Skin epidermis (tissue), 12 donors: ENCODE measurements at regions not wholly inside any gene's neighbourhood (a gene's known extent, or its start where the extent isn't known, plus 50 kb on each side); places are given as distances from the start of the nearest gene placed in this dataset.

Experiments used
- H3K27ac ChIP-seq, 21 experiments: fragments of 200-600 bp; sonication (generic) in 11 of 21; one replicate each; pipeline ENCODE4 v1.5.0; 2020; ENCODE audit warnings: mild to moderate bottlenecking in 3 of 21, inconsistent platforms in 2 of 21, moderate library complexity in 2 of 21
- H3K4me3 ChIP-seq, 7 experiments: fragments of 200-600 bp; sonication (generic) in 2 of 7; one replicate each; pipeline ENCODE4 v1.5.0; 2020; ENCODE audit warnings: inconsistent platforms in 2 of 7, mild to moderate bottlenecking in 2 of 7, moderate library complexity in 1 of 7

DNA sequence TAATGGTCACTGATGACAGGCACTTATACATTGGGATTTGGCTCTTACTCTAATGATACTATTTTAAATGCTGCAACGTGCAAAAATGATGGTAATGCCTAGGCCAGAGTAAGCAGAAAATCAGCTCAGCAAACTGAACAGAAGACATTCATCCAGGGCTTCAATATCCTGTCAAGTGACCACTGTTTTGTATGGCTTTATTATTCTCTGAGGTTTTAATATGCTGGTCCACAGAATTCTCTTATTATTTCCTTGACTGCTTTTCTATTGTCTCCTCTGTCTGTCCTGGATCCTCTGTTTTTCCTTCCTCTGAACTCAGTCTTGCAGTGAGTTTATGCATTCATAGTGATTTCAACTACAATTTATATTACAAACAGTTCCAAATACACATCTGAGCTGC is 90.8 kb upstream of the PMFBP1 start:
- Histone ChIP-seq H3K4me3 (no peak overlapping the region), H3K27ac (no peak overlapping the region)

DNA sequence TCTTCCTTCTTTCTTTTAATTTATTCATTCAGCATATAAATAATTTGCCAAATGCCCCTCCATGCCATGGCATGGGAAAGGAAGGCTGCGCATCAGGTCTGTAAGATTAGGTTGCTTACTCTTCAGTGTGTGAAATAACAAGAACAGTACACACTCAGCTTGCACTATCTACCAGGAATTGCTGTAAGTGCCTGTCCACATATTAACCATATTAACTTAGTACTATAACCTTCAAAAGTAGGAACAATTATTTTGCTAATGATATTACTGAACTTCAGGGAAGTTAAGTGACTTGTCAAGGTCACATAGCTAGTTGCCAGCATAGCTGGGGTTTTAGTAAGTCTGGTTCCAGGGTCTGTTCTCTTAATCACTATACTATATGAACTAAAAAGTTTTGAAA is 89.2 kb upstream of the PMFBP1 start:
- H3K4me3 ChIP-seq: no peak overlapping the region
- H3K27ac ChIP-seq: no peak overlapping the region

DNA sequence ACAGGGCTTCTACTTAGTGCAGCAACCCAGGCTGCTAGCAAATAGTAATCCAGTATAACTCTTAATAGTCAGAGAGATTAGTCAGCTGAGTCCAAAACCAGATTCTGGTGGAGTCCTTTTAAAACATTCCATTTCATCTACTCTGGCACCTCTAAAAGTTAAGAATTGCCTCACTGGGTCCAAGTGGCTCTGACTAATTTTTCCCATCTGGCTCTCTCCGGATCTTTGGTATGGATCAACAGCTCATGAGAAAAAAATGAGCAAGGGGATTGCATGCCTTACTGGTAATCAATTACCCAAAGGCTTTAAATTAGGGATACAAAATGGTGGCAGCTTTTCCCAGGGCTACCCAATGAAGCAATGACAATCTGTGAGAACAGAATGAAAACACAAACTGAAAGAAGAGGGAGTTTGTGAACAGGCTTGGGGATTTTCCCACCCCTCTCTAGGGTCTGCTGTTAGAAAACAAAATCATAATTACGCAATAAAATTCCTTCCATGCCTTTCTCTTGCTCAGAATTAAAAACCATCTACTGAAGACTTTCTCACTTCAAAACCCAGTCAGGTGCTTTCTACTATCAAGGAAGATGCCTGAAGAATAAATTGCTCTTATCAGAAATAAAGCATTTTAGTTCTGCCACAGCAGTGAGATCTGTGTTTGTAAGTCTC is 84.6 kb upstream of the PMFBP1 start:
- H3K4me3 ChIP-seq: no peak overlapping the region
- peak overlapping the region in 2 of 21 experiments; percentile 31 to 46 for H3K27ac ChIP-seq

DNA sequence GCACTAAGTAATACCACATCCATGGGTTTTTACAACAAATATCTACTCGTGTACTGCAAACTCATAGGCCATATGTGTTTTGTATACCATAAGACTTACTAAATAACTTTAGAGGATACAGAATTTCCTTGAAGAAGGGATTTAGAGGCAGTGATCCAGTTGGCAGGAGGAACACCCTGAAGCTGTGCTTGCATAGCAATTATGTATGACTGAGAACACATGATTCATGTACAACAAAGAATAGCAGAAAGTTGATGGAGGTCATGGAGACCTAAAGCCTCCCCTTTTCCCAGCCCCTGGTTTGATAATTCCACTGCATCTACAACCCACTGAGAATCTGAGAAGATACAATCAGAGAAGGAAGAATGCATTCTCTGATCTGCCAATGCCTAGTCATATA is 83.8 kb upstream of the PMFBP1 start:
- H3K4me3 ChIP-seq: no peak overlapping the region
- peak overlapping the region in 1 of 21 experiments; percentile 46 for H3K27ac ChIP-seq

DNA sequence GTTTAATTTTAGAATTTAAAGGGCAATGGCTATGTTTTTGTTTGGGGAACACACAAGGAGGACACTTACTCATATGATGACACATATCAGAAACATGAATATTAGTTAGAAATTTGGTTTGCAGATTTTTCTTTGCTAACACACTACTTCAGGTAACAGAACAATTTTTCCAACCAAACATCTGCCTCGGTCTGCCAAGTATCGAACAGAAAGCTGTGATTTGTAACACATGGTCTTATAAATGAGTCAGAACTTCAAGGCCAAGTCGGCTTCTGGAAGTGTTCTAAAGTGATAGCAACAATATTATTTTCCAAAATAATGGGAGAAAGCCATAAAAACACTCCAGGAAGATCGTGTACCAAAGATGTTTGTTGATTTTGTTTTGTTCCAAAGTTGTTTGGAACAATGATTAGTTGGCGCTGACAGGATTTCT is 75.9 kb upstream of the PMFBP1 start:
- Histone ChIP-seq H3K4me3 (no peak overlapping the region), H3K27ac (peak overlapping the region in 7 of 21 experiments; percentile 1 to 80 (median 31))

DNA sequence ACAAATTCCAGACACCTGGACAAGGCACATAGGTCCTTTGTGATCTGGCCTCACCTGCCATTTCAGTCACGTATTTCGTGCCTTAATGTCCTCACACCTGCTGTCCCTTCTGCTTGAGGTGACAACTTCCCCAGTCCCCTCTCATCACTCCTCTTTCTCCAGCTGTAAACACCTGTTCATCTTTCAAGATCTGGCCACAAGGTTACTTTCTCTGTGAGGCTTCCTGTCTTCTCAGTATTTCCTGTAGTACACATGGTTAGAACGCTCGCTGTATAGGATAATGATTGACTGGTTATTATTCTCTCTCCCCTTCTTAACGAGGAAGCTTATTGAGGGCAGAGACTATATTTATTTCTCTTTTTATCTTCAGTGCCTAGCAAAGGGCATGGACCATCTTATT is 74.5 kb upstream of the PMFBP1 start:
- H3K27ac ChIP-seq: no peak overlapping the region
- no peak overlapping the region for H3K4me3 ChIP-seq

DNA sequence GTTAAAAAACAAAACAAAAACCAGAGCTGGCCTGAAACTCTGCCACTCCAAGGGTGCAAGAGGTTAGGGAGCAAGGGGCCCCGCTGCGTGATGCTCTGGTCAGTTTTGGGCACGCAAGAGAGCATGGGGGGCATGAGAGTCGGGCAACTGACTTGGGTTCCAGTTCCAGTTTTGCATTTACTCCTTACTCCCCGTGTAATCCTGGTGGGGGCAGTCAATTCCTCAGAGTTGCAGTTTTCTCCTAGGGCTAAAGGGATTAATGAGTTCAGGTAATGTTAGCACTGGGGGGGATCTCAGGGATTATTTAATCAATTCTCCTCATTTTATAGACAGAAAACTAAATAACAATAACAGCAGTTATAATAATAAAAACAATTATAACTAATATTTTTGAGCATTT is 72.9 kb upstream of the PMFBP1 start:
- H3K27ac ChIP-seq: no peak overlapping the region
- H3K4me3 ChIP-seq: no peak overlapping the region

DNA sequence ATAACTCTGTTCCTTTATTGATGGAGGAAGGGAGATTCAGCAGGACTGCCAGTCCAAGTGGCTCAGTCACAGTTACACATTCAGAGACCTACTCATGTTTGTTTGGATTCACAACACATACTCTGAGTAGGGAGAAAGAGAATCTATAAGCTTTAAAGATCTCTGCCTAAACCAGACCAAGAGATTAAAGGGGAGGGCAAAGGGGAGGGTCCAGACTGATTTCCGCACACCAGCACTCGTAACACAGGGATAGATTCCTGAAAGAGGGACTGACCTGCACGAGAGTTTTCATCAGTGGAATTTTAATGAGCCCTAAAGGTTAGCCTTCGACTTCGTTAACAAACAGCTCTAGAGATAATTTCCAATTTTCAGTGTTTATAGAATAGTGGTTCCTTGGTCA is 71.7 kb upstream of the PMFBP1 start:
- H3K27ac ChIP-seq: peak overlapping the region in 1 of 21 experiments; percentile 9
- H3K4me3 ChIP-seq: no peak overlapping the region

DNA sequence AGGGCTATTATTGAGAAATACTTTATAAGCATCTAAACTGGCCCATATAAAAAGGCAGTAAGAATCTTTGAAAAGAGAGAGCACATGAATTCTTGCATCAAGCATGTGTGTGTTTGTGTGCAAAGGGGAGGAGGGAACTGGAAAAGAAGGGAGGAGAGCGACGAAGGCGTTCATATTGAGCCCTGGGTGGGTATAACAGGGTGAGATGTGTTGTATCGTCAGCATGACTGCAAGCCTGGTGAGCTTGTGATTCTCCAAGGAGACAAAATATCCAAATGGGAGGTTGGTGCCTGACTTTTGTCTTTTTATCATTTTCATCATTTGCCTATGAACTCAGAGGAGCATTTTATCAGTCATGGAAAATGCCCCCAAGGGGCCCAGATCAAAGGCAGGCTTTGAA is 70.8 kb upstream of the PMFBP1 start:
- no peak overlapping the region for H3K27ac ChIP-seq
- no peak overlapping the region for H3K4me3 ChIP-seq

DNA sequence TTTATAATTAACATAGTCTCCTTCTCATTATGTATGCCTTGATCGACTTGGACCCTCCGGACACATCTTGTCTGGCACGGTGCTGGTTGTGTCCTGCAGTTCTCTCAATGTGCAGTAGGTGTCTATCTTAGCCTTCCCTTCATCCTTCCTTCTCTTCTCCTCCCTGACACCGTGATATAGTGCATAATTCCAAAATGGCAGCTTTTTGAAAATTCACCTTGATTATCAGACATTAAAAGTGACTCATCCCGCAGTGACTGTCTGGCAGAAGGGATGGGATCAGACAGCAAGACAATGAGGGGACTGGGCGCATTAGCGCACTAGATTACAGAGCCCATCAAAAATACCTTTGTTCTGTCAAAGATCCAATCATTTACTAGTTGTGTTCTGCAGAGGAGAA is 70.0 kb upstream of the PMFBP1 start:
- no peak overlapping the region for H3K4me3 ChIP-seq

DNA sequence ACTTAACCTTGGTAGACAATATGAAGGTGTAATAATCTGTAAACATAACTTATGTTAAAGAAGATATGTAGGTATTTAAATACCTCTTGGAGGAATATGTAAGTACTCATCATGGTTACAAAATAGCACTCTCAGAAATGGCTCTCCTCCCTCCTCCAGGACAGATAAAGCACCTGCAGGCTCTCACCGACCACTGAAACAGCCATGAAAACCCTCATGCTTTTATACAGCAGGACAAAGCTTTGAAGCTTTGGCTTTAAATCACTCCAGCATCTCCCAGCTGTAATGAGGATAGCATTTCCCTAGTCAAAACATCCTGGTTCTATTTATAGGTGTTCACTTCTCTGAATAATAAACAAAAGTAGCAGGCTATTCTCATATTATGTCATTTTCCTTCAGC is 69.1 kb upstream of the PMFBP1 start:
- Histone ChIP-seq H3K4me3 (no peak overlapping the region), H3K27ac (no peak overlapping the region)

More for the DNA sequence above, 70.0 kb upstream of the PMFBP1 start:
- H3K27ac ChIP-seq: no peak overlapping the region

DNA sequence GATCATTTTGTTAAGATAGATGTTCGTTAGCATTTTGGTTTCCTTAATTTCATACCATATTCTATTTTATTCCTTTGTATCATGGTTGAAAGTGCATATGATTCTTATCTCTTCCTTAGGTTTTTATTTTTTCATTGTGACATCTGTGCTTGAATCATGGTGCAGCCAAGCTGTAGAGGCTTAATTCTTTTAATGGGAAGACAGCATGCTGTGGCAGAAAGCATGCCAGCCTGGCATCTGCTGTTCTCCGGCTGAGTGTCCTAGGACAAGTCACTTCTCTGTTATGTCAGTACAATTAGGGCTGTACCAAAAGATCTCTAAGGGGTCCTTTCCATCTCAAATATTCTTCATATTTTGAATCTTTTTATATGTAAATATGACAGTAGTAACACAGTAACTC is 68.5 kb upstream of the PMFBP1 start:
- no peak overlapping the region for H3K4me3 ChIP-seq

DNA sequence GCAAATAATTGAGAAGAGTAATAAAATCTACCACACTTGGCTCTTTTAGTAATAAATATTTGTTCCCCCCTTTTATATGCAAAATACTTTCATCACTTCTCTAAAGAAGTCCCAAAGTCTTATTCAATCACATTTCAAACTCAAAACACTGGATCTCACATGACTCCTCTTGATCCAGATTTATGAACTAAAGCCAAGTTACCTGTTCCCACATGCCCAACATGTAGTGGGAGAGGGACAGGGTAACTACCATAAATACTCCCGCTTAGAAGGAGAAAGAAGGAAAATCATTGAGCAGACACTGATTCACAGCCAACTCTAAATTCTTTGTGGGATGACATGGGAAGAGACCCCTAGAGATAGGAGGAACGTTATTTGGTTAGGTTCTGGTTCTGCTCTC is 64.9 kb upstream of the PMFBP1 start:
- no peak overlapping the region for H3K27ac ChIP-seq
- H3K4me3 ChIP-seq: no peak overlapping the region

More for the DNA sequence above, 68.5 kb upstream of the PMFBP1 start:
- H3K27ac ChIP-seq: no peak overlapping the region

DNA sequence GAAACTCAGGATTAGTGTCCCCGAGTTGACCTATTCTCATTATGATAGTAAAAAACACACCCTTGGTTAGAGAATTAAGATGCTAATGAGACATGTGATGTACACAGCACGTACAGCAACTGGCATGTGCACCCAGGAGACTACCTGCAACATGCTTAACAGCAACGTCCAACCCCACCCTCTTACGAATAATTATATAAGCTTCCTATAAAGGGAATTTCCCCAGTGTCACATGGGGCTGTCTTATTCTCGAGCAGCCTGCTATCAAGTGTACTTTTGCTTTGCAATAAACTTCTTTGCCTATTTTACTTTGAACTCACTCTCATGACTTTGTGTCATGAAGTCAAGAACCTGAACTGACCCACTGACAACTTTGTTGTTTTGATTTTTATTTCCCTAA is 62.4 kb upstream of the PMFBP1 start:
- H3K4me3 ChIP-seq: no peak overlapping the region

DNA sequence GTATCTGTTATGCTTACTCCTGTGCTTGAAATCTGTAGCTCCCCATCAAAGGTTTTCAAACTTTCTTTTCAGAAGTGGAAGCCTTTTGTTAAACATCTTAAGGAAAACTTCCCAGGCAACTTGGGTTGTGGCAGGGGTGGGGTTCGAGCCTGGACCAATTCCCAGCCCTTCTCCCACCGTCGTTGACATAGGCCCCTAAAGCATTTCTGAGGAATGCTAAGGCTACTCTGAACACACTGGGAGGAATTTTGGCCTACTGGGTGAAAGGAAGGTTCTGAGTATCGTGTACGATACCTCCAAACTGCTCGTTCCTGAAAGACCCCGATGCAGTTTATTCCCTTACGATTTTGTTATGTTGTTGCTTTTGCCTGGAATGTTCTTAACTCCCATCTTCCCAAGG is 56.1 kb upstream of the PMFBP1 start:
- no peak overlapping the region for H3K4me3 ChIP-seq
- H3K27ac ChIP-seq: no peak overlapping the region

More for the DNA sequence above, 62.4 kb upstream of the PMFBP1 start:
- no peak overlapping the region for H3K27ac ChIP-seq

DNA sequence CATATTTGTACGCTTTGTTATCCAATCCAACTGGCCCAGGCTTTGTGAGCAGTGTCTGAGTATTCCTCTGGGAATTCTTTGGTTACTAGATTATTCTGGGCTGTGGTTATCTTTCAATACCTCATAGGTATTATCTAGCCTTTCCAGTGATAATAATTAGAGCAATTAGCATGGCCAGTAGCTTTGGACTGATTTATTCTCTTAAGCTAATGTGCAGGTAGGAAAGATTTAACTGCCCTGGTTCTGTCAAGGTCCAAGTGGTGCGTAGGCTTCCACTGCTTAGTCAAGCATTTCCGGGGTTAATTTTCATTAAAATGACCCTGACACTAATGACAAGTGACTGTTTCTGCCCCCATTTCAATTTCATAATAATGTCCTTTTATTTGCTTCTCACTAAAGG is 54.2 kb upstream of the PMFBP1 start:
- Histone ChIP-seq H3K27ac (no peak overlapping the region), H3K4me3 (no peak overlapping the region)

DNA sequence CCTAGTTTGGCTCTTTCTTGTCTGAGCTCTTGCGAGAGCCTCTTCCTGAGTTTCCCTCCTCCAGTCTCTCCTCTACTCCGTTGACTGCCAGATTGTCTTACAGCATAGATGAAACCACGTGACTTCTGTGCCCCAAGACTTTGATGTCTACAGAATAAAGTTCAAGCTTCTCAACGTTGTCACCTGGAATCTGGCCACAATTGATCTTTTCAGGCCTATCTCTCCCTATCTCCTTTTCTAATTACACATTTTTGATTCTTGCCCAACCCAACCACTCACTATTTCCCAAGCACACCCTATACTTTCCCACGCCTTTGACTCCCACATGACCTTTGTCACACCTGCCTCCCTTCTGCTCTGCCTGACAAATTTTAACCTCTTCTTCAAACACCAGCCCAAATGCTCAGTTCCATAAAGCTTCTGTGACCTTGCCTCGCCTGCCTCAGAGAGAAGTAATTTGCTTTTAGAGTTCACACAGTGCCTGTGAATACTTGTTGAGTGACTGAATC is 52.4 kb upstream of the PMFBP1 start:
- peak overlapping the region in 1 of 21 experiments; percentile 15 for H3K27ac ChIP-seq
- no peak overlapping the region for H3K4me3 ChIP-seq

DNA sequence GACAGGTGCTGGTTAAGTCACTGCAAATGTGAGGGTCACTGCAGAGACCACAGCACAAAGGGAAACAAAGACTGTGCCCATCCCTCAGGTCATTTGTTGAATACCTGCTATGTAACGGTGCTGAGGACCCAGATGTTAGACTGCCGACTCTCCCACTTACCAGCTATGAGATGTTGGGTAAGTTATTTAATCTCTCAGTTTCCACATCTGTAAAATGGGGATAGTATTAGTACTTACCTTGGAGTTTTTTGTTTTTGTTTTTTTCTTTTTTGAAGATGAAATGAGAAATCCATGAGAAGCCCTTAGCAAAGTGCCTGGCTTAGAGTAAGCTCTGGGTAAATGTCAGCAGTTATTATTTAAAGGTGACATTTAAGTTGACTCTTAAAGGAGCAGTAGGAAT is 50.5 kb upstream of the PMFBP1 start:
- no peak overlapping the region for H3K27ac ChIP-seq
- no peak overlapping the region for H3K4me3 ChIP-seq
